NCI-H446 (cell line): ENCODE measurements at regions not wholly inside any gene's neighbourhood (a gene's known extent, or its start where the extent isn't known, plus 50 kb on each side); places are given as distances from the start of the nearest gene placed in this dataset.
A peak's percentile ranks its signal among the peaks of the same experiment; 100 is the strongest.

Experiments used
- DNase-seq, 2 experiments: peaks; one replicate each; lab custom pipeline; 2025; lab: John Stamatoyannopoulos, UW

GRCh38 chr6:142682985-142683384, 262.0 kb downstream of the HIVEP2 start:
- DNase-seq, result no peak

GRCh38 chr6:142683714-142684141, 261.2 kb downstream of the HIVEP2 start:
- DNase-seq, result no peak

GRCh38 chr6:142684371-142684770, 260.6 kb downstream of the HIVEP2 start:
- no peak for DNase-seq

- no peak for DNase-seq
These were observed 259.0 kb downstream of the HIVEP2 start for GRCh38 chr6:142685852-142686506.

- no peak for DNase-seq
These were observed 258.5 kb downstream of the HIVEP2 start for GRCh38 chr6:142686507-142686887.

GRCh38 chr6:142692942-142693341, 252.0 kb downstream of the HIVEP2 start:
- peak; percentile 80 for DNase-seq

GRCh38 chr6:142693441-142693840, 251.5 kb downstream of the HIVEP2 start:
- peak; percentile 34 to 39 for DNase-seq

GRCh38 chr6:142694054-142694453, 250.9 kb downstream of the HIVEP2 start:
- peak in 1 of 2 experiments; percentile 34 for DNase-seq

- peak; percentile 34 to 65 for DNase-seq
These were observed 250.0 kb downstream of the HIVEP2 start for GRCh38 chr6:142695016-142695415.

GRCh38 chr6:142696123-142697000, 248.6 kb downstream of the HIVEP2 start:
- peak; percentile 93 to 95 for DNase-seq

GRCh38 chr6:142697001-142697335, 248.0 kb downstream of the HIVEP2 start:
- no peak for DNase-seq

- no peak for DNase-seq
These were observed 247.1 kb downstream of the HIVEP2 start for GRCh38 chr6:142697922-142698321.

- DNase-seq, result no peak
These were observed 246.2 kb downstream of the HIVEP2 start for GRCh38 chr6:142698751-142699150.

GRCh38 chr6:142699391-142699790, 245.6 kb downstream of the HIVEP2 start:
- DNase-seq, result no peak

GRCh38 chr6:142700032-142700431, 244.9 kb downstream of the HIVEP2 start:
- no peak for DNase-seq

- DNase-seq, result no peak
These were observed 244.2 kb downstream of the HIVEP2 start for GRCh38 chr6:142700671-142701312.
